ENCODE measurements at regions not wholly inside any gene's neighbourhood (a gene's known extent, or its start where the extent isn't known, plus 50 kb on each side); places are given as distances from the start of the nearest gene placed in this dataset.

DNA sequence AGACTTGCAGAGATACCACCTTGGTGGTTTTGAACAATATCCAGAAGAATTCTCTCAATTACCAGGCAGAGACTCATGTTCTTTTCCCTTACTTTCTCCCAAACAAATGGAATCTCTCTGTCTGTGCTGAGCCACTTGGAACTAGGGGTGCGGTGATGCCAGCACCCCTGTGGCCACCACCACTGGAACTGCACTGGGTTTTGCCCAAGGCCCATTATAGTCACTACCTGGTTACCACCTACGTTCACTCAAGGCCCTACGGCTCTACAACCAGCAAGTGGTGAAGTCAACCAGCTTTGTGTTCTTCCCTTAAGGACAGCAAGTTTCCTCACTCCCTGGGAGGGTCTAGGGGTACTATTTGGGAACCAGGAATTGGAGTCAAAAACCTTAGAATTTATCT is 1183.7 kb downstream of the FSTL5 start:
- DNase-seq (ENCODE audit: low read depth, low spot score), result no peak
- Histone ChIP-seq H3K4me2 (ENCODE audit: control insufficient read depth, extremely low read depth, insufficient read depth, low read depth, low read length) (no peak overlapping the region), H3K9ac (ENCODE audit: control insufficient read depth, extremely low read depth, insufficient read depth, low read length) (no peak overlapping the region), H3K79me2 (ENCODE audit: control insufficient read depth, insufficient read depth, low read length) (no peaks in the 10 kb centered on the region), H3K27me3 (ENCODE audit: control insufficient read depth, extremely low read depth, insufficient read depth, low read length) (no peaks in the 10 kb centered on the region), H3K27ac (ENCODE audit: control insufficient read depth, insufficient read depth, low read length) (no peak overlapping the region), H3K4me1 (ENCODE audit: control insufficient read depth, extremely low read depth, insufficient read depth, low read length) (no peaks in the 10 kb centered on the region), H3K9me1 (ENCODE audit: control insufficient read depth, extremely low read depth, insufficient read depth, low read length) (no peaks in the 10 kb centered on the region), H3K4me3 (ENCODE audit: control insufficient read depth in 2 of 3, extremely low read depth in 1 of 3, insufficient read depth in 2 of 3, low read depth in 1 of 3, low read length in 3 of 3) (no peak overlapping the region), H3K9me3 (ENCODE audit: control insufficient read depth, low read depth, low read length) (no peaks in the 10 kb centered on the region), H4K20me1 (ENCODE audit: control insufficient read depth, extremely low read depth, insufficient read depth, low read length) (no peaks in the 10 kb centered on the region), H2AFZ (ENCODE audit: control insufficient read depth, low read length) (no peak overlapping the region), H3K36me3 (ENCODE audit: control insufficient read depth in 2 of 2, extremely low read depth in 1 of 2, insufficient read depth in 2 of 2, low read length in 2 of 2) (no peaks in the 10 kb centered on the region)
- TF ChIP-seq EZH2 (IDR thresholded peaks at IDR 0.05; ENCODE audit: low read length), result no peak
- TF ChIP-seq, protein P1, sequence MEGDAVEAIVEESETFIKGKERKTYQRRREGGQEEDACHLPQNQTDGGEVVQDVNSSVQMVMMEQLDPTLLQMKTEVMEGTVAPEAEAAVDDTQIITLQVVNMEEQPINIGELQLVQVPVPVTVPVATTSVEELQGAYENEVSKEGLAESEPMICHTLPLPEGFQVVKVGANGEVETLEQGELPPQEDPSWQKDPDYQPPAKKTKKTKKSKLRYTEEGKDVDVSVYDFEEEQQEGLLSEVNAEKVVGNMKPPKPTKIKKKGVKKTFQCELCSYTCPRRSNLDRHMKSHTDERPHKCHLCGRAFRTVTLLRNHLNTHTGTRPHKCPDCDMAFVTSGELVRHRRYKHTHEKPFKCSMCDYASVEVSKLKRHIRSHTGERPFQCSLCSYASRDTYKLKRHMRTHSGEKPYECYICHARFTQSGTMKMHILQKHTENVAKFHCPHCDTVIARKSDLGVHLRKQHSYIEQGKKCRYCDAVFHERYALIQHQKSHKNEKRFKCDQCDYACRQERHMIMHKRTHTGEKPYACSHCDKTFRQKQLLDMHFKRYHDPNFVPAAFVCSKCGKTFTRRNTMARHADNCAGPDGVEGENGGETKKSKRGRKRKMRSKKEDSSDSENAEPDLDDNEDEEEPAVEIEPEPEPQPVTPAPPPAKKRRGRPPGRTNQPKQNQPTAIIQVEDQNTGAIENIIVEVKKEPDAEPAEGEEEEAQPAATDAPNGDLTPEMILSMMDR (optimal IDR thresholded peaks at IDR 0.05 in 1 of 3, IDR thresholded peaks at IDR 0.05 in 1 of 3, conservative IDR thresholded peaks at IDR 0.05 in 1 of 3; ENCODE audit: extremely low read depth in 1 of 3, insufficient read depth in 2 of 3, low read length in 3 of 3), result no peak
- dilution Hi-C loops (cut with MboI; ENCODE audit: extremely low pct_ligation_motif_present, low sequenced_read_pairs), result no loop called here
- FAIRE-seq, result no peak

DNA sequence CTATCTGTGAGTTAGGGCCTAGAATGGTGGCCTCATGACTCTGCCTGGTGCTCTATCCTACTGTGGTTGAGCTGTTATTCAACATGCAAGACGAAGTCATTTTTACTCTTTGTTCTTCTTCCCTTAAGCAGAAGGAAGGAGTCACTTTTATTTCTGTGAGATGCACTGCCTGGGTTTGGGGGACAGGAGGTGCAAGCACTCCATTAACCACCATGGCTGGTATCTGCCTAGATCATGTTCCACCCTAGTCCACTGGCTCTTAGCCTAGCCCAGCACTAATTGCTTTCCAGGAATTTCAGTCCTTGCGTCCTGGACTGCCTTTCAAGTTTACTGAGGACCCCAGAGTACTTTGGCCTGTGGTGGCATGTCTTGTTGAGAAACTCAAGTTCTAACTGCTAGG is 1182.7 kb downstream of the FSTL5 start:
- Histone ChIP-seq H3K4me3 (ENCODE audit: control insufficient read depth in 2 of 3, extremely low read depth in 1 of 3, insufficient read depth in 2 of 3, low read depth in 1 of 3, low read length in 3 of 3) (no peak overlapping the region), H3K27me3 (ENCODE audit: control insufficient read depth, extremely low read depth, insufficient read depth, low read length) (no peaks in the 10 kb centered on the region), H3K9ac (ENCODE audit: control insufficient read depth, extremely low read depth, insufficient read depth, low read length) (no peak overlapping the region), H3K9me1 (ENCODE audit: control insufficient read depth, extremely low read depth, insufficient read depth, low read length) (no peaks in the 10 kb centered on the region), H3K4me1 (ENCODE audit: control insufficient read depth, extremely low read depth, insufficient read depth, low read length) (no peaks in the 10 kb centered on the region), H2AFZ (ENCODE audit: control insufficient read depth, low read length) (no peak overlapping the region), H4K20me1 (ENCODE audit: control insufficient read depth, extremely low read depth, insufficient read depth, low read length) (no peaks in the 10 kb centered on the region), H3K27ac (ENCODE audit: control insufficient read depth, insufficient read depth, low read length) (no peak overlapping the region), H3K9me3 (ENCODE audit: control insufficient read depth, low read depth, low read length) (no peaks in the 10 kb centered on the region), H3K79me2 (ENCODE audit: control insufficient read depth, insufficient read depth, low read length) (no peaks in the 10 kb centered on the region), H3K4me2 (ENCODE audit: control insufficient read depth, extremely low read depth, insufficient read depth, low read depth, low read length) (no peak overlapping the region), H3K36me3 (ENCODE audit: control insufficient read depth in 2 of 2, extremely low read depth in 1 of 2, insufficient read depth in 2 of 2, low read length in 2 of 2) (no peaks in the 10 kb centered on the region)
- TF ChIP-seq, protein P1 (optimal IDR thresholded peaks at IDR 0.05 in 1 of 3, IDR thresholded peaks at IDR 0.05 in 1 of 3, conservative IDR thresholded peaks at IDR 0.05 in 1 of 3; ENCODE audit: extremely low read depth in 1 of 3, insufficient read depth in 2 of 3, low read length in 3 of 3), result no peak
- TF ChIP-seq EZH2 (IDR thresholded peaks at IDR 0.05; ENCODE audit: low read length), result no peak
- FAIRE-seq, result no peak
- dilution Hi-C loops (cut with MboI; ENCODE audit: extremely low pct_ligation_motif_present, low sequenced_read_pairs), result no loop called here
- DNase-seq (ENCODE audit: low read depth, low spot score), result no peak

Data from keratinocyte (primary cell).